SKM-1 treated with dmso at 0.1 percent for 144 hours (cell line): ENCODE measurements at regions not wholly inside any gene's neighbourhood (a gene's known extent, or its start where the extent isn't known, plus 50 kb on each side); places are given as distances from the start of the nearest gene placed in this dataset.

Source experiments
- DNase-seq: peaks from one replicate; lab custom pipeline; 2025; ENCODE audit not compliant: unreplicated experiment; lab: John Stamatoyannopoulos, UW

DNA sequence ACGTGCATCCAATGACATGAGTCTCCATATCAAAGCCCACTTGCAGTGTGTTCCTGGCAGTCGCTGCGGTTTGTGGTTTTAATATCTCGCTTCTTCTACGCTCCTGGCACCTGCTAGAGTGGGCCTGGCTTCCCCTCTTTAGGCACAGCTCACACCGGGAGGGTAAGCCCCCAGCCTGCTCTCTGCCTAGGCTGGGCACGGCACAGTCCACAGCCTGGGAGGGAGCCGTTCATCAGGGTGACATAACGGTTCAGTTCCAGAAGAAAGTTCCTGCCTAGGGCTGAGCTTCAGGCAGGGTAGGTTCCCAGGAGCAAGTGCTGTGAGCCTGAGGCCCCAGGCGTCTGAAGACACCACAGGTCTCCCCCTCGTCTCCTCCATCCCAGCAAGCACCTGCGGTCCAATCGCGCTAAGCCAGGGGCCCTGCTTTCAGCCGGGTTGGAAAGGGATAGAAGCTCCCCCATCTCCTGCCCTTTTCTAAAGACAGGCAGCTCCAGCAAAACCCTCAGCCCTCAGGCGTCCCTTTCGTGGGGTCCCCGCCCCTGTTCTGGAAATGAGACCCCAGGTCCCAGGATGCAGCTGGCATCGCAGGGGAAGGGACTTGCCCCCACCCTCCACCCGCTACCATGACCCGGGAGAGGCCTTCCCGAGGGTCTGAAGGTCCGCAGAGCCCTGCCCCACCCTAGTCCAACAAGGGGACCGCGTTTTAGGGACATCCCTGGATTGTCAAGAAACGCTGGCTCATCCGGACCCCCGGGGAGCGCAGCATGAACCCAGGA lies 121.6 kb upstream of the ZNF507 start:
- DNase-seq = no peak

DNA sequence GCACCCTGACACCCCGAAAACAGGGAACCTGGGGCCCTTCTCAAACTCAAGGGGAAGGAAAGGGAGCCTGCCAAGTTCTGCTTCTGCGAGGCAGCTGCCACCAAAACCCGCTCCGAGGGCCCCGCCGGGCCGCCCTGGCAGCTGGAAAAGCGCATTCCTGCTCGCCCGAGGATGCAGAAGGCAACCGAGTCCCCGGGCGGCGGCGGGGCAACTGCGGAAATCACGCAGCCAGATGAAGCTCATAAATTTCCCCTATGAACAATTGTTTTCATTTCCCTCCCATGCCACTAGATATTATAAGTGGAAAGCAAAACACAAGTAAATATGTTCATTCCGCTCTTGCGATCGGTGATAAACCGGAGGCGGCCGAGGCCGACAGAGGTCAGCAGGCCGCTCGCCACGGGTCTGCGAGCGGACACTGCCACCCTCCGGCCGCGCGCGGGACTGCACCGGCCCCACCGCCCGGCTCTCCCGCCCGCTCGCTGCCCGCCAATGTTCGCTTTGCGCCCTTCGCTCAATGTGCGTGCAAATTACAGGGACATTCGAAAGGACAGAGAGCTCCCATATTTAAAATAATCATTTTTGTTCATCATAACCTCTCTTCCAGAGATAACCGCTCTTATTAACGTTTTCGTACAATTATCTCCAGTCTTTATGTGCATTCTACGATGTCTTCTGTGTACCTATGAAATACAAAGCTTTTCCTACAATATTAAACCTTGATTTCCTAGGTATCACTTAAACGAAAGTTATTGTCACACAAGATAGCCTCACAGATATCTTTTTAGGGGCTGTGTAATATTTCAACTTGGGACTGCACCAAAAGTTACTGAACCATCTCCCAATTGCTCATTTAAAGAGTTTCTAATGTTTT lies 120.8 kb upstream of the ZNF507 start:
- DNase-seq = peak; percentile 31

GRCh38 chr19:32227561-32228165 lies 117.7 kb upstream of the ZNF507 start:
- DNase-seq = no peak

DNA sequence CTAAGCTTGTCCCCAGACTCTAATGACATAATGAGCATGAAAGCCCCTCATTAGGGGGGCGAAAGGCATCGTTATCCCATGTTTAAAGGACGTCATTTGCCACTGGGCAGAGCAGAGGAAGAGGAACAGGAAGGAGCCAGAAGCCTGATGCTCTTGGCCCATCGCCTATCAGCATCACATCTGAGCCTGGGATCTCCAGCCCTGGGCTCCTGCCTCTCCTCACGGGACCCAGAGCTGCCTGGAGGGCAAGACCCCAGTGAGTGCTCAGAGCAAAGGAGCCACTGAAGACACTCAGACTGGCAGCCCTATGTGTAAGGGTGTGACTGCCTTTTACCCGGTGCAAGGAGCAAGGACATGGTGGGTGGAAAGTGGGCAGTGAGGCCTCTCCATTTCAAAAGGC lies 115.0 kb upstream of the ZNF507 start:
- DNase-seq = no peak

GRCh38 chr19:32231020-32231419 lies 114.4 kb upstream of the ZNF507 start:
- no peak for DNase-seq

DNA sequence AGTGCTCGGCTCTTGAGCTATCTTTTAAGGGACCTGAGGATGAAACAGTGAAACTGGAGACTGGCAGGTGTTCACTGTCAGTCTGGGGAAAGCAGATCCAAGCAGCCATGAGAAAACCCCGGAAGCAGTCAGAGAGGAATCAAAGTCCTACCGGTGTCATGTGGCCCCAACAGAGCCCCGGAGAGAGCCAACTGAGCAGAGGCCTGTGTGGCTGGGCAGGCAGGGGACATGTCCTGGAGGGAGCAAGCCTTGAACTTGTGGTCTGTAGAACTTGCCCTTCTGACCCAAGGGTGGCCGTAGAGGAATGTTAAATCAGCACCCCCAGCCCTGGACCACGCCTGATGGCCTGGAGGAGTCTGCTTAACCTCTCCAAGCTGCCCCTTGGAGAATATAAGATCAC lies 113.7 kb upstream of the ZNF507 start:
- no peak for DNase-seq

GRCh38 chr19:32232449-32232848 lies 113.0 kb upstream of the ZNF507 start:
- DNase-seq = no peak

DNA sequence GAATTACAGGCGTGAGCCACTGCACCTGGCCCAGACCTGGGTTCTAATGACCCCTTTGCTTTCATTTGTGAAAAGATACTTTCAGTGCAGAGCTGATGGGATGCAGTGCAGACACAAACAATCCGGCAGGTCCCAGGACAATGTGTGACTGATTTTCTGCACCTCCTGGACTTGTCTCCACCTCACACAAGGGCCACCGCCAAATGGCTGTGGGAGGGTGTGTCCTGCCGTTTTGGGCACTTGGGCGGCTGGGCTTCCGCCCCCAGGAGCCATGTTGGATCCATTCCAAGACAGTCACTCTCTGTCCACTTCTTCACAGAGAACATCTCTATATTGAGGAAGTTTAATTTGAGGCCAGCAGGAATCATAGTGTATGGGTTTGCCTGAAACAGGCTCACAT lies 112.3 kb upstream of the ZNF507 start:
- no peak for DNase-seq

DNA sequence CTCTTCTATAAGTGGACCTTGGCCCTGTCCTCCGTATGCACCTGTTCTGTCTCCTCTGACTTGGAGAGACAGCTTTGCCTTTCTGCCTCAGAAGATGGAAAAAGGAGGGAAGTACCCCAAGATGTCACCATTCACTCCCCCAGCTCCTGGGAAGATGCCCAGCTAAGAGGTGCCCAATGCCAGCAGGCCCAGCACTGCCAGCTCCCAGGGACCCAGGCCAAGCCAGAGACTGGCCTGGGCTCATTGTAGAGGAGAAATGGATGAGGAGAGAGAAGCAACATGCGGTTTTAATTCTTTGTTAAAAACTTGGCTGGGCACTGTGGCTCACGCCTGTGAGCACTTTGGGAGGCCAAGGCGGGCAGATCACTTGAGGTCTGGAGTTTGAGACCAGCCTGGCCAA lies 111.5 kb upstream of the ZNF507 start:
- DNase-seq = no peak

- DNase-seq = no peak
Measured at GRCh38 chr19:32234663-32235217, 110.7 kb upstream of the ZNF507 start.

- no peak for DNase-seq
Measured at GRCh38 chr19:32238076-32238475, 107.3 kb upstream of the ZNF507 start.

DNA sequence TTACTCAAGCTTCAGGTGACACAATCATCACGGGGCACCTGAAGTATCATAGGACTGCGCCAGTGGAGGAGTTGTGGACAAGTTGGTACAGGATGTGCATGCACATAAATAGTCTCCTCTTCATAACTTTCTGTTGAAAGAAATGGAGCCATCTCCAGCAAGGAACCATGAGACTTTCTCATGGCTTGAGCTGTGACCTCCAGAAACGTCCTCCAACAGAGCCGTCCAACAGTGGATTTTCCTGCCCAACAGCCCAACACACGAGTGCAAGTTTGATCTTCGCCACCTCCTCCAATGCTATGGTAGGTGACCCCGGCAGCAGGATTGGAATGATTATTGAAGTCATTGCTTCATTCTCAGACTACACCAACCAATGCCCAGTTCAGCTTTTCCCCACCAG lies 105.1 kb upstream of the ZNF507 start:
- no peak for DNase-seq

DNA sequence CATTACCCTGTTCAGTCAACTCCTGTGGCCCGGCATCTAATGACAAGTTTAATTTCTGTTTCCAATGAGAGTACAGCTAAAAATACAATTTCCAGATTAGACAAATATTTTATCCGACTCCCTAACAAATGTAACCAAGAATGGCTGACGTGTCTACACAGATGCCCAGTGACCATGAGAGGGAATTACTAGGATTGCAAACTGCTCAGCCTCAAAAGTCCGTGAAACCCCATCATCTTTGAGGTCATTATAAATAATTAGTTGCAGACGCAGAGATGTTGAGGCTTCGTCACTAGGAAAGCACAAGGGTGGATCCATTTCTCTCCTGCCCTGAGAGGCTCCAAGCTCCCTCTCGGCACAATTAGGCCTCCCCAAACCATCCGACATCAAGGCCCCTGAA lies 104.1 kb upstream of the ZNF507 start:
- DNase-seq = no peak

GRCh38 chr19:32241932-32242710 lies 103.3 kb upstream of the ZNF507 start:
- no peak for DNase-seq

DNA sequence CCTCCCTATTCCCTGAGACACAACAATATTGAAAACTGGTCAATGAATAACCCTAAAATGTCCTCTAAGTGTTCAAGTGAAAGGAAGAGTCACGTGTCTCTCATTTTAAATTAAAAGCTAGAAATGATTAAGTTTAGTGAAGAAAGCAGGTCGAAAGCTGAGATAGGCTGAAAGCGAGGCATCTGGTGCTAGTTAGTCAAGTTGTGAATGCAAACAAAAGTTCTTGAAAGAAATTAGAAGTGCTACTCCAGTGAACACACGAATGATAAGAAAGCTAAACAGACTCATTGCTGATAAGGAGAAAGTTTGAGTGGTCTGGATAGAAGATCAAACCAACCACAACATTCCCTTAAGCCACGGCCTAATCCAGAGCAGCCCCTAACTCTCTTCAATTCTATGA lies 99.4 kb upstream of the ZNF507 start:
- DNase-seq = no peak

DNA sequence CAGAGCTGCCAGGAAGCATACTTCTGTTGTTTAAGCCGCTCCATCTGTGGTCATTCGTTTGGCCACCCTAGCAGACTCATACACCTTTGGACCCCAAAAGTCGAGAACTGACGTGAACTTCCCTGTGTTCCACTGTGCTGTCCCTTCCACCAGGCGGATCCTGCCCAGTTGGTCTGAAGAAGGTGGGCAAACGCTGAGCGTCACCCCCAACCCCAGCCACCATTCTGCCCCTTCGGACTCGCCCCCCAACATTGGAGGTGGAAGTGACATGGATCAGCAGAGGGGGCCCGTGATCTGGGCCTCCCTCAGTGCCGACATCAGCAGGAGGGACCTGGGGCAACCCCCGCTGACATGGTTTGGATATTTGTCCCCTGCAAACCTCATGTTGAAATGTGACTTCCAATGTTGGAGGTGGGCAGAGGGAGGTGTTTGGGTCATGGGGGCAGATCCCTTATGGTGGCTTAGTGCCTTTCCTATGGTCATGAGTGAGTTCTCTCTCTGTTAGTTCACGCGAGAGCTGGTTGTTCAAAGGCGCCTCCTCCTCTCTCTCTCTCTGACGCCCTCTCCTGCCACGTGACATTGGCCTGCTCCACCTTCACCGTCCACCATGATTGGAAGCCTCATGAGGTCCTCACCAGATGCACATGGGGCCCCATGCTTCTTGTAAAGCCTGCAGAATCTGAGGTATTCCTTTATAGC lies 93.6 kb upstream of the ZNF507 start:
- no peak for DNase-seq

DNA sequence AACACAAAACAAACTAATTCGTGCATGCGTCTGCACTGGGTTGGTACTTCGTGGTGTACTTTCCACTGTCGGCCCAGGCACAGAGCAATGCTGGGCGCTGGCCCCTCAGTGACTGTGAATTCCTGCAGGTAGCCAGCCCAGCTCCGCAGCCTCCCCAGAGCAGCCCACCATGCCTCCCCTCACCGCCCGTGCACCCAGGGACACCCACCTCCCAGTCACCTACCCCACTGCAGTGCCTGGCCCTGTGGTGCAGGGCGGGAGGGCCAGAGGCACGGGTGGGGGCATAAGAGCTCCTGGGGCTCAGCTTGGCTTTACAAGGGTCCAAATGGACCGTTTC lies 93.1 kb upstream of the ZNF507 start:
- no peak for DNase-seq

GRCh38 chr19:32253683-32254508 lies 91.5 kb upstream of the ZNF507 start:
- no peak for DNase-seq

DNA sequence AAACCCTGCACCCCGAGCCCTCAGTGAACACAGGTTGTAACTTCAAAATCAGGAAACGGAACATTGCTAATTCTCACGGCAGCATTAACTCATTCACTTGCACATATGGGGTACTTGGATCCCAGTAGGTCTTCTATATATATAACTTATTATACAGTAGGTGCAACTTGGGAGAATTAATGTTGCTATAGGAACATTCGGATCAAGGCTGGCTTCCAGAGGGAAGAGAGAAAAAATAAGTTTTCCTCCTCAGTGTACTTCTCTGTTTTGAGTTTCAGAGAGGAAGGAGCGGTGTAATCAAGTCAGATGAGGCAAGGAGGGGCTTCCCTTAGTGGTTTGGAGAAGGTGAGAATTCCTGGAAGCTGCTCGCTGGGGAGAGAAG lies 90.9 kb upstream of the ZNF507 start:
- DNase-seq = no peak
